ENCODE measurements at regions not wholly inside any gene's neighbourhood (a gene's known extent, or its start where the extent isn't known, plus 50 kb on each side); places are given as distances from the start of the nearest gene placed in this dataset.
A peak's percentile ranks its signal among the peaks of the same experiment; 100 is the strongest.

DNA sequence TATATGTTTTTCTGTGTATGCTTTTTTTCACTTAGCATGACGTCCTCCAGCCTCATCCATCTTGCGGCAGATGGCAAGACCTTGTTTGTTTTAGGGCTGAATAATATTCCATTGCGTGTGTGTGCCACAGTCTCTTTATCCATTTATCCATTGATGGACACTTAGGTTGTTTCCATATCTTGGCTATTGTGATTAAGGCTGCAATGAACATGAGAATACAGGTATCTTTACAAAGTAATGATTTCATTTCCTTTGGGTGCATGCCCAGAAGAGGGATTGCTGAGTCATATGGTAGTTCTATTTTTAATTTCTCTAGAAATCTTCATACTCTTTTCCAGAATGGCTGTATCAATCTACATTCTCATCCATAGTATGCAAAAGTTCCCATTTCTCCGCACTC is 85.3 kb upstream of the ADCY2 start:
- peak; percentile 58 for DNase-seq

- no peak for DNase-seq
Measured at GRCh38 chr5:7315118-7315517, 80.8 kb upstream of the ADCY2 start.

DNA sequence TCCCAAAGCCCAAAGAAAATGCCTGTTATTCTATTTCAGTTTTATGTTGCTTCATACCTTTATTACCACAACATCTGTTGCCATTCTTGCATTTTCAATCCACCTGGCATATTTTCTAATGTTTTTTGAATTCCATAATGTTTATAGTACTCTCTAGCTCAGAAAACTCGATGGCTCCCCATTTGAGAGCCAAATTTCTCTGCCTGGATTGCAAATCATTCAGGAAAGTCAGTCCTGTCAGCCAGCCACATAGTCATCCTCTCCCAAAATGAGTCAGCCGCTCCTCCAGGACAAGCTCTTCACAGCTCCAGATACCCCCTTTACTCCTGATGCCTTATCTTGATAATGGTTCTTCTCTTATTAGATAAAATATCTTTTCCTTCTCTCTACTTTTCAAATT is 78.2 kb upstream of the ADCY2 start:
- peak; percentile 69 for DNase-seq

- DNase-seq = peak; percentile 75
Measured at GRCh38 chr5:7320701-7321301, 75.1 kb upstream of the ADCY2 start.

DNA sequence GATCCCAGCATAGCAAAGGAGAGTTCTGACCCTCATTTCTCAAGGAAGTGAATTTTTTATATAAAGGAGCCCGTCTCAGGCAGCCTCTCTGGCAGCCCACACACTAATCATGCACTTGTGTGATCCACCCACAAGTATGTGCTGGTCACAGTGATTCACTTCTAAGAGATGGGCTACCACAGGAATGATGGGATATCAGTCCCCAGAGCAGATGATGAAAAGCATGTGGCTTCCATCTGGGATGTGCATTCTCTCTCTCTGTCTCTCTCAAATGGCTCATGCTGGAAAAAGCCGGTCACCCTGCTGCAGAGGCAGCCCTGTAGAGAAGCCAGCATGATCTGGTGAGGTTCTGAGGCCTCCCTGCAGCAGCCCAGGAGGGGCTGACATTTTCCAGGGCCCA is 74.2 kb upstream of the ADCY2 start:
- peak; percentile 98 for DNase-seq

GRCh38 chr5:7324919-7325318 is 71.0 kb upstream of the ADCY2 start:
- DNase-seq = no peak

DNA sequence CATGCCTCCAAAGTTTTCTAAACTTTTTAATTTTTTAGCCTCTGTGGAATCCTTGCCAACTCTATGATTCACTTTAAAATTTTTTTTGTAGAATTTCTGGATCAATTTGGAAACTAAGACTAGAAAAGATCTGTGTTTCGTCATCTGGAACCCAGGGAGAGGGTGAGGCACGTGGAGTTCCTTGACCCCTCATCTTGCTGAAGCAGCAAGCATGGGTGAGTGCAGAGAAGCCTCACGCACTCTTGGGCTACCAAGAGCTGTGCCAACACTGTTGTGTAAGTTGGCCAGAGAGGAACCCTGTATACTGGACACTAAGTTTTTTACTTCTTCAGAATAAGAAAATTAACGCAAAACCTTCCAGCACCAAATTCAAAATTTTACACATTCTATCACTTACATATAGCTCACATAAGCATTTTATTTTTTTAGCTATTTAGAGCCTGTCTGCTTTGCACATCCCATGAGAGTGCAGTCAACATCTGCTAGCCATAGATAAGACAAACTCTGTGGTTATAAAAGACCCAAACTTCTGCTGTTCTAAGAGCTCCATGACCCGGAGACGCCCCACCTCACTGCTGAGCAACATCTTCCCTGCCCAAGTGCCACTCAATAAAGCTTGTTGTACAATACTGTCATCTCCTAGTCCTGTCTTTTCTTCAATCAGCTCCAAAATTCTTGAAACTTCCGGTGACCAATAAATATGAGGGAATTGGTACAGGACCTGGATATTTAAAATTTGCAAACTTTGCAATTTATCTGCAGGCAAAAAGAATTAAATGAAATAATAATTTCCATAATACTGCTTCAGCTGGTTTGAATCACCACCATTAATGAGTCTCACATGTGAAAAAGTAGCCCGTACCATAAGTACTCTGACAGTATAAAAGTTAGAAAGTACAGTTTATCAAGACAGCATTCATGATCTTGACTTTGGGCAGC is 69.7 kb upstream of the ADCY2 start:
- DNase-seq = no peak

GRCh38 chr5:7329141-7329540 is 66.8 kb upstream of the ADCY2 start:
- DNase-seq = no peak

GRCh38 chr5:7329712-7330111 is 66.2 kb upstream of the ADCY2 start:
- DNase-seq = no peak

DNA sequence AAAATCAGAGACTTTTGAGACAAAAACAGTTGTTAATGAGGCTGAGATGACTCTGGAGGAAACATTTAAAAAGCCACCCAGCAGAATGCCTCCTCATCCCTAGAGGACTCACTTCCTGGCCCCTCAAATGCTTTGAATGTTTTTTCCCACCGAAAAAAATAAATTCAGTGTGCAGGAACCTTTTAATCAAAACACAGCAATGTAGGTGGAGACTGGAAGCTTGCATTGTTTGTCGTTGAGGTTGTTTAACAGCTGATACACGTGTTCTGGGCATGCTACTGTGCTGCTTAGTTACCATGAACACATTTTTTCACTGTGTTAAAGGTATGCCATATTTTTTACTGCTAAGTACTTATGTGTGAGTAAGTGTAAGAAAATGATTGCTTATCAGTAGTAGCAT is 65.7 kb upstream of the ADCY2 start:
- DNase-seq = peak; percentile 57

GRCh38 chr5:7331131-7331530 is 64.8 kb upstream of the ADCY2 start:
- DNase-seq = no peak

Measured in fibroblast of skin of right quadriceps (primary cell).